ENCODE measurements at regions not wholly inside any gene's neighbourhood (a gene's known extent, or its start where the extent isn't known, plus 50 kb on each side); places are given as distances from the start of the nearest gene placed in this dataset.
"Not testable (repeated sequence)": the region's sequence is repeated elsewhere in the genome, so short reads cannot be mapped to it uniquely, and the experiment has no call there.

GRCh38 chrX:136975684-136976470 lies 57.9 kb downstream of the GPR101 start:
- DNase-seq, result no peak

GRCh38 chrX:136967966-136968365 lies 65.8 kb downstream of the GPR101 start:
- DNase-seq, result no peak

- no peak for DNase-seq
Observed at GRCh38 chrX:136963973-136964372, 69.8 kb downstream of the GPR101 start.

GRCh38 chrX:136961594-136962135 lies 72.1 kb downstream of the GPR101 start:
- no peak for DNase-seq

- DNase-seq, result no peak
Observed at GRCh38 chrX:136954930-136955329, 74.4 kb upstream of the RBMX start.

- peak; percentile 67 to 71 for DNase-seq
Observed at GRCh38 chrX:136953867-136954787, 73.6 kb upstream of the RBMX start.

- DNase-seq, result no peak
Observed at GRCh38 chrX:136950211-136950610, 69.7 kb upstream of the RBMX start.

GRCh38 chrX:136941396-136942337 lies 61.1 kb upstream of the RBMX start:
- DNase-seq, result no peak

- no peak for DNase-seq
Observed at GRCh38 chrX:136936183-136936549, 55.6 kb upstream of the RBMX start.

GRCh38 chrX:136935533-136936182 lies 55.1 kb upstream of the RBMX start:
- DNase-seq, result not testable (repeated sequence)

- not testable (repeated sequence) for DNase-seq
Observed at GRCh38 chrX:136934652-136935051, 54.1 kb upstream of the RBMX start.

GRCh38 chrX:136933611-136934145 lies 53.2 kb upstream of the RBMX start:
- DNase-seq, result no peak

GRCh38 chrX:136931661-136932060 lies 51.1 kb upstream of the RBMX start:
- no peak for DNase-seq

Data from activated T-cell treated with anti-CD3 and anti-CD28 coated beads, Interleukin-2, amount 50 U/mL, for 48 hours (primary cell).